SU-DHL-6 (cell line): ENCODE measurements at regions not wholly inside any gene's neighbourhood (a gene's known extent, or its start where the extent isn't known, plus 50 kb on each side); places are given as distances from the start of the nearest gene placed in this dataset.
"Not testable (repeated sequence)": the region's sequence is repeated elsewhere in the genome, so short reads cannot be mapped to it uniquely, and the experiment has no call there.

Source experiments
- H2AFZ ChIP-seq: fragments of 200-600 bp; sonication (generic); 2 replicates; pipeline ENCODE4 v1.6.1; 2014; ENCODE audit warnings: low read depth, mild to moderate bottlenecking, moderate library complexity, mixed read lengths, antibody characterized with exemption, low read length; ENCODE audit not compliant: severe bottlenecking
- H3F3A ChIP-seq: fragments of 200-600 bp; shearing (Covaris generic); 2 replicates; pipeline ENCODE4 v1.6.0; 2016; ENCODE audit warnings: antibody characterized with exemption, mild to moderate bottlenecking; ENCODE audit not compliant: insufficient read depth
- H3K27ac ChIP-seq: fragments of 200-600 bp; sonication (generic); 2 replicates; pipeline ENCODE4 v1.5.1; 2016; ENCODE audit warnings: low read depth, mild to moderate bottlenecking, low read length, moderate library complexity, mixed read lengths
- H3K27me3 ChIP-seq: fragments of 200-600 bp; sonication (generic), shearing (Covaris generic); 2 replicates; pipeline ENCODE4 v1.6.0; 2014; ENCODE audit warnings: mild to moderate bottlenecking, low read length
- H3K36me3 ChIP-seq: fragments of 200-600 bp; sonication (generic); 2 replicates; pipeline ENCODE4 v1.6.1; 2014; ENCODE audit warnings: mild to moderate bottlenecking, low read length, mixed read lengths
- H3K4me2 ChIP-seq: fragments of 300-600, 200-600 bp; shearing (Covaris generic), sonication (generic); 2 replicates; pipeline ENCODE4 v1.6.0; 2014; ENCODE audit warnings: low read length, low read depth, mild to moderate bottlenecking; ENCODE audit not compliant: poor library complexity, severe bottlenecking
- H3K4me3 ChIP-seq: fragments of 200-600 bp; sonication (generic); 2 replicates; pipeline ENCODE4 v1.5.1; 2014; ENCODE audit warnings: antibody characterized with exemption, low read length, mild to moderate bottlenecking, mixed read lengths; ENCODE audit not compliant: insufficient read depth, poor library complexity, severe bottlenecking
- H3K79me2 ChIP-seq: fragments of 200-600 bp; sonication (generic); 2 replicates; pipeline ENCODE4 v1.6.1; 2014; ENCODE audit warnings: mild to moderate bottlenecking, low read length, moderate library complexity; ENCODE audit not compliant: insufficient read depth
- H3K9ac ChIP-seq: fragments of 200-600 bp; sonication (generic); 2 replicates; pipeline ENCODE4 v1.7.0; 2014; ENCODE audit warnings: mild to moderate bottlenecking, low read length
- H3K9me2 ChIP-seq: fragments of 200-600 bp; sonication (generic); replicated peaks from 2 replicates; pipeline ENCODE4 v1.6.1; 2014; ENCODE audit warnings: low read length; ENCODE audit not compliant: insufficient read depth
- H3K9me3 ChIP-seq: fragments of 200-600 bp; sonication (generic); 2 replicates; pipeline ENCODE4 v1.6.1; 2014; ENCODE audit warnings: low read length, mixed read lengths; ENCODE audit not compliant: insufficient read depth
- H4K20me1 ChIP-seq: fragments of 200-600 bp; sonication (generic); 2 replicates; pipeline ENCODE4 v1.6.1; 2014; ENCODE audit warnings: low read depth, mild to moderate bottlenecking, antibody characterized with exemption, low read length, moderate library complexity, mixed read lengths
- CTCF ChIP-seq: fragments of 200-600 bp; sonication (generic); IDR thresholded peaks from one replicate; pipeline ENCODE4 v1.5.1; 2017; ENCODE audit warnings: antibody characterized with exemption, mild to moderate bottlenecking, low read length, moderate library complexity; ENCODE audit not compliant: insufficient read depth, poor library complexity, severe bottlenecking
- EZH2phosphoT487 ChIP-seq: fragments of 200-600 bp; sonication (generic), shearing (Covaris generic); conservative IDR thresholded peaks from 2 replicates; pipeline ENCODE4 v1.6.1; 2018; ENCODE audit warnings: mild to moderate bottlenecking, antibody characterized with exemption, low read length, moderate library complexity, mixed read lengths

- Histone ChIP-seq H2AFZ (no peak overlapping the region), H3F3A (no peaks in the 10 kb centered on the region), H3K9me3 (no peaks in the 10 kb centered on the region), H3K79me2 (no peaks in the 10 kb centered on the region), H3K9ac (no peak overlapping the region), H3K4me3 (no peak overlapping the region), H3K27me3 (no peaks in the 10 kb centered on the region), H3K27ac (no peak overlapping the region), H3K4me2 (no peak overlapping the region), H3K36me3 (no peaks in the 10 kb centered on the region; the same call in 1 of the 2 replicates), H3K9me2 (no peaks in the 10 kb centered on the region), H4K20me1 (no peaks in the 10 kb centered on the region)
- no peak for TF ChIP-seq CTCF
- TF ChIP-seq EZH2phosphoT487: no peak
Measured at GRCh38 chr13:55977436-55977835, 1163.3 kb upstream of the PRR20A start.

GRCh38 chr13:55981381-55981780 is 1159.3 kb upstream of the PRR20A start:
- Histone ChIP-seq H3K9me3 (no peaks in the 10 kb centered on the region; the same call in 1 of the 2 replicates), H3K27me3 (no peaks in the 10 kb centered on the region), H3K9ac (no peak overlapping the region), H3K9me2 (no peaks in the 10 kb centered on the region), H3K79me2 (no peaks in the 10 kb centered on the region), H3K4me3 (no peak overlapping the region), H3F3A (no peaks in the 10 kb centered on the region), H3K27ac (no peak overlapping the region), H4K20me1 (no peaks in the 10 kb centered on the region), H3K4me2 (no peak overlapping the region), H3K36me3 (no peaks in the 10 kb centered on the region; the same call in 1 of the 2 replicates), H2AFZ (no peak overlapping the region)
- no peak for TF ChIP-seq CTCF
- no peak for TF ChIP-seq EZH2phosphoT487

GRCh38 chr13:55984026-55984425 is 1156.7 kb upstream of the PRR20A start:
- H3K4me2 ChIP-seq, H3K9ac ChIP-seq: not testable (repeated sequence)

GRCh38 chr13:55990631-55991030 is 1150.1 kb upstream of the PRR20A start:
- Histone ChIP-seq H3K36me3 (no peaks in the 10 kb centered on the region), H3K9ac (no peak overlapping the region), H3K27me3 (no peaks in the 10 kb centered on the region), H3K9me3 (no peaks in the 10 kb centered on the region), H3K79me2 (no peaks in the 10 kb centered on the region), H3K27ac (no peak overlapping the region), H2AFZ (no peak overlapping the region), H4K20me1 (no peaks in the 10 kb centered on the region), H3F3A (no peaks in the 10 kb centered on the region), H3K4me2 (no peak overlapping the region), H3K4me3 (no peak overlapping the region), H3K9me2 (no peaks in the 10 kb centered on the region)
- TF ChIP-seq EZH2phosphoT487 (no peak), CTCF (no peak)

More at GRCh38 chr13:55984026-55984425, 1156.7 kb upstream of the PRR20A start:
- H3K9me2 ChIP-seq, H3K36me3 ChIP-seq, H3K79me2 ChIP-seq, H3K27me3 ChIP-seq, H3F3A ChIP-seq, H3K4me3 ChIP-seq, H3K9me3 ChIP-seq, H2AFZ ChIP-seq, H4K20me1 ChIP-seq, H3K27ac ChIP-seq: not testable (repeated sequence)
